SU-DHL-6 (cell line): ENCODE measurements at regions not wholly inside any gene's neighbourhood (a gene's known extent, or its start where the extent isn't known, plus 50 kb on each side); places are given as distances from the start of the nearest gene placed in this dataset.

Experiments
- H2AFZ ChIP-seq: fragments of 200-600 bp; sonication (generic); 2 replicates; pipeline ENCODE4 v1.6.1; 2014; ENCODE audit warnings: low read depth, mild to moderate bottlenecking, moderate library complexity, mixed read lengths, antibody characterized with exemption, low read length; ENCODE audit not compliant: severe bottlenecking
- H3F3A ChIP-seq: fragments of 200-600 bp; shearing (Covaris generic); 2 replicates; pipeline ENCODE4 v1.6.0; 2016; ENCODE audit warnings: antibody characterized with exemption, mild to moderate bottlenecking; ENCODE audit not compliant: insufficient read depth
- H3K27ac ChIP-seq: fragments of 200-600 bp; sonication (generic); 2 replicates; pipeline ENCODE4 v1.5.1; 2016; ENCODE audit warnings: low read depth, mild to moderate bottlenecking, low read length, moderate library complexity, mixed read lengths
- H3K27me3 ChIP-seq: fragments of 200-600 bp; sonication (generic), shearing (Covaris generic); 2 replicates; pipeline ENCODE4 v1.6.0; 2014; ENCODE audit warnings: mild to moderate bottlenecking, low read length
- H3K36me3 ChIP-seq: fragments of 200-600 bp; sonication (generic); 2 replicates; pipeline ENCODE4 v1.6.1; 2014; ENCODE audit warnings: mild to moderate bottlenecking, low read length, mixed read lengths
- H3K4me2 ChIP-seq: fragments of 300-600, 200-600 bp; shearing (Covaris generic), sonication (generic); 2 replicates; pipeline ENCODE4 v1.6.0; 2014; ENCODE audit warnings: low read length, low read depth, mild to moderate bottlenecking; ENCODE audit not compliant: poor library complexity, severe bottlenecking
- H3K4me3 ChIP-seq: fragments of 200-600 bp; sonication (generic); 2 replicates; pipeline ENCODE4 v1.5.1; 2014; ENCODE audit warnings: antibody characterized with exemption, low read length, mild to moderate bottlenecking, mixed read lengths; ENCODE audit not compliant: insufficient read depth, poor library complexity, severe bottlenecking
- H3K79me2 ChIP-seq: fragments of 200-600 bp; sonication (generic); 2 replicates; pipeline ENCODE4 v1.6.1; 2014; ENCODE audit warnings: mild to moderate bottlenecking, low read length, moderate library complexity; ENCODE audit not compliant: insufficient read depth
- H3K9ac ChIP-seq: fragments of 200-600 bp; sonication (generic); 2 replicates; pipeline ENCODE4 v1.7.0; 2014; ENCODE audit warnings: mild to moderate bottlenecking, low read length
- H3K9me2 ChIP-seq: fragments of 200-600 bp; sonication (generic); replicated peaks from 2 replicates; pipeline ENCODE4 v1.6.1; 2014; ENCODE audit warnings: low read length; ENCODE audit not compliant: insufficient read depth
- H3K9me3 ChIP-seq: fragments of 200-600 bp; sonication (generic); 2 replicates; pipeline ENCODE4 v1.6.1; 2014; ENCODE audit warnings: low read length, mixed read lengths; ENCODE audit not compliant: insufficient read depth
- H4K20me1 ChIP-seq: fragments of 200-600 bp; sonication (generic); 2 replicates; pipeline ENCODE4 v1.6.1; 2014; ENCODE audit warnings: low read depth, mild to moderate bottlenecking, antibody characterized with exemption, low read length, moderate library complexity, mixed read lengths
- EZH2phosphoT487 ChIP-seq: fragments of 200-600 bp; sonication (generic), shearing (Covaris generic); conservative IDR thresholded peaks from 2 replicates; pipeline ENCODE4 v1.6.1; 2018; ENCODE audit warnings: mild to moderate bottlenecking, antibody characterized with exemption, low read length, moderate library complexity, mixed read lengths
- TF ChIP-seq, protein P1 (sequence below): fragments of 200-600 bp; sonication (generic); IDR thresholded peaks from one replicate; pipeline ENCODE4 v1.5.1; 2017; ENCODE audit warnings: antibody characterized with exemption, mild to moderate bottlenecking, low read length, moderate library complexity; ENCODE audit not compliant: insufficient read depth, poor library complexity, severe bottlenecking

DNA sequence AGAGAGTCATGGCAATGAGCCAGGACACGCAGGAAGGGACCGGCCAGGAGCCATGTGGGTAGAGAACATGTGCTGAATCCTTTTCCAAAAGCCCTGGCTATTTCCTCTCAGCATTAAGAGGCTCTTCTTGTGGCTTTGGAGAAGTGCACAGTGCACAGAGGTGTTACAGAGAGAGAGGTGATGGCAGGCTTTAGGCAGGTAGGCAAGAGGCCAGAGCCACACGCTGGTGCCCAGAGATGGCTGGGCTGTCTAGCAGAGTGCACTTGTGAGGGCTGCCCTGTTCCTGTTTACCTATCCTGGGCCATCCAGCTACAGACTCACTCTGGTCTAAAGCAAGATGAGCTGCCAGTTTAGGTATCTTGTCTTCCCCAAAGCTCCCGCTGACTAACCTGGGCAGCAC is 402.6 kb downstream of the OCA2 start:
- no peaks in the 10 kb centered on the region for H4K20me1 ChIP-seq
- no peak overlapping the region for H3K4me2 ChIP-seq
- H3K9me2 ChIP-seq: no peaks in the 10 kb centered on the region
- H3K79me2 ChIP-seq: no peaks in the 10 kb centered on the region
- no peak overlapping the region for H2AFZ ChIP-seq
- no peak overlapping the region for H3K4me3 ChIP-seq
- H3K36me3 ChIP-seq: no peaks in the 10 kb centered on the region
- no peaks in the 10 kb centered on the region for H3K9me3 ChIP-seq
- H3K27me3 ChIP-seq: no peaks in the 10 kb centered on the region
- no peaks in the 10 kb centered on the region for H3F3A ChIP-seq
- H3K27ac ChIP-seq: no peak overlapping the region
- no peak overlapping the region for H3K9ac ChIP-seq
- TF ChIP-seq, protein P1, sequence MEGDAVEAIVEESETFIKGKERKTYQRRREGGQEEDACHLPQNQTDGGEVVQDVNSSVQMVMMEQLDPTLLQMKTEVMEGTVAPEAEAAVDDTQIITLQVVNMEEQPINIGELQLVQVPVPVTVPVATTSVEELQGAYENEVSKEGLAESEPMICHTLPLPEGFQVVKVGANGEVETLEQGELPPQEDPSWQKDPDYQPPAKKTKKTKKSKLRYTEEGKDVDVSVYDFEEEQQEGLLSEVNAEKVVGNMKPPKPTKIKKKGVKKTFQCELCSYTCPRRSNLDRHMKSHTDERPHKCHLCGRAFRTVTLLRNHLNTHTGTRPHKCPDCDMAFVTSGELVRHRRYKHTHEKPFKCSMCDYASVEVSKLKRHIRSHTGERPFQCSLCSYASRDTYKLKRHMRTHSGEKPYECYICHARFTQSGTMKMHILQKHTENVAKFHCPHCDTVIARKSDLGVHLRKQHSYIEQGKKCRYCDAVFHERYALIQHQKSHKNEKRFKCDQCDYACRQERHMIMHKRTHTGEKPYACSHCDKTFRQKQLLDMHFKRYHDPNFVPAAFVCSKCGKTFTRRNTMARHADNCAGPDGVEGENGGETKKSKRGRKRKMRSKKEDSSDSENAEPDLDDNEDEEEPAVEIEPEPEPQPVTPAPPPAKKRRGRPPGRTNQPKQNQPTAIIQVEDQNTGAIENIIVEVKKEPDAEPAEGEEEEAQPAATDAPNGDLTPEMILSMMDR: no peak
- TF ChIP-seq EZH2phosphoT487: no peak

DNA sequence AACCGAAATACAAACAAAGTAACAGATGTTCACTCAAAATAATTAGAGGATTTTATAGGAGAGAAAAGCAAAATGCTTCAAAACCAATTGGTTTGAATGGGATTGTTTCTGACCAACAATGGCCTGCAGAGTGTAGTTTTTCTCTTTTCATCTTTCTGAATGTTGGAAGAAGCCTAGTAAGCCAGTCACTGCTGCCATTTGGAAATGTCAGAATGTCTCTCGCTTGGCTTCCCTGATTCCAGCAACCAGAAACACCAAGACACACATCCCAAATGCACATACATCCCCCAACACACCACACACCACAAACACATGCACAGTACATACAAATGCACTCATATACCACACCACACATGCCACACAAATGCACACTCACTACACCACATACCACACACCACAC is 403.4 kb downstream of the OCA2 start:
- Histone ChIP-seq H3K27ac (no peak overlapping the region), H3F3A (no peaks in the 10 kb centered on the region), H3K9me2 (no peaks in the 10 kb centered on the region), H3K4me3 (no peak overlapping the region), H3K4me2 (no peak overlapping the region), H2AFZ (no peak overlapping the region), H3K36me3 (no peaks in the 10 kb centered on the region), H3K9me3 (no peaks in the 10 kb centered on the region), H3K79me2 (no peaks in the 10 kb centered on the region), H4K20me1 (no peaks in the 10 kb centered on the region), H3K27me3 (no peaks in the 10 kb centered on the region), H3K9ac (no peak overlapping the region)
- TF ChIP-seq EZH2phosphoT487: no peak
- TF ChIP-seq, protein P1: no peak

DNA sequence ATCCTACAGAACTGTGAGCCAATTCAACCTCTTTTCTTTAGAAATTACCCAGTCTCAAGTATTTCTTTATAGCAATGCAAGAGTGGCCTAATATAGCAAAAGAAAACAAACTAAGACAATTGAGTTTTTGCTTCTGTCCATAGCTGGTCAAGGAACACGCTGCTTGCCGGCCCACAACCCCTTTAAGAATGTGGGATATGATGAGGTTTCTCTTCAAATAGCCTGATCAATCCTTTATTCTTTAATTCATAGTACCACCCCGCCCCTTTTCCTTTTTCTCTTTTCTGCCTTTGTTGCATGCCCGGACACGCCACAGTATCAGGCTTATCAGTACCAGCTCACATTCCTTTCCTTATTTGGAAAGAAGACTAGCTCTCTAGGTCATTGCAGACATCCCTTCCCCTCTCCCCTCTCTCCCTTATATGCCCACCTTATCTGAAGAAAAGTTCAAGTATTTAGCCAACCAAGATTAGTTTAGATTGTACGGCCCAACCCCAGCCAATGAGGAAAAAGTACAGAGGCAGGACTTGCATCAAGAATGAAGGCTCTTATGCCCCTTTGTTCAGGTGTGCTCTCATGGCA is 404.5 kb downstream of the OCA2 start:
- no peaks in the 10 kb centered on the region for H3K9me2 ChIP-seq
- no peaks in the 10 kb centered on the region for H3K27me3 ChIP-seq
- no peaks in the 10 kb centered on the region for H4K20me1 ChIP-seq
- no peaks in the 10 kb centered on the region for H3K36me3 ChIP-seq
- H3K79me2 ChIP-seq: no peaks in the 10 kb centered on the region
- no peak overlapping the region for H3K9ac ChIP-seq
- TF ChIP-seq EZH2phosphoT487: no peak
- TF ChIP-seq, protein P1: no peak
- no peak overlapping the region for H3K4me3 ChIP-seq
- H2AFZ ChIP-seq: no peak overlapping the region
- H3K9me3 ChIP-seq: no peaks in the 10 kb centered on the region
- H3F3A ChIP-seq: no peaks in the 10 kb centered on the region
- no peak overlapping the region for H3K4me2 ChIP-seq
- H3K27ac ChIP-seq: no peak overlapping the region
